PC-9 (cell line): ENCODE measurements at regions not wholly inside any gene's neighbourhood (a gene's known extent, or its start where the extent isn't known, plus 50 kb on each side); places are given as distances from the start of the nearest gene placed in this dataset.

Source experiments
- EZH2 ChIP-seq: fragments of 200-600 bp; sonication (generic); IDR thresholded peaks from 2 replicates; pipeline ENCODE4 v1.8.0; 2017; ENCODE audit warnings: antibody characterized with exemption, low read depth
- TF ChIP-seq, protein P1 (sequence below): fragments of 200-600 bp; sonication (generic); conservative IDR thresholded peaks from 2 replicates; pipeline ENCODE4 v1.6.1; 2017; ENCODE audit warnings: mixed run types, antibody characterized with exemption, mild to moderate bottlenecking, moderate library complexity

DNA sequence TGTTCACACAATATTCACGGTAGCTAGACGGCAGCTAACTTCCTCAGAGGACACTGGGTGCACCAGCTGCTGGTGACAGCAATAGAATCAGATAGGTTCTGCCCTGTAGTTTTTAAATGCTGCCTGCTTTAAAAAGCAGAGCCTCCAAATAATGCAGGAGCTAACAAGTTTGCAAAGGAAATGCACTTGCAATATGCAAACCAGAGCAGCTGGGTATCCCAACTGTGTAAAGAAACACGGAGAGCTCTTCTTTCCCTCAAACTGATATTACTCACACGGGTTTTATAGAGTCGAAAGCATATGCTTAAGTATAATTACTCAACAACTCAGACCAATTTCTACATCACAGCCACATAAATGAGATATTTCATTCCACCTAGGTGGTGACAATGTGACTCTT lies 432.7 kb downstream of the TFAP2A start:
- TF ChIP-seq, protein P1, sequence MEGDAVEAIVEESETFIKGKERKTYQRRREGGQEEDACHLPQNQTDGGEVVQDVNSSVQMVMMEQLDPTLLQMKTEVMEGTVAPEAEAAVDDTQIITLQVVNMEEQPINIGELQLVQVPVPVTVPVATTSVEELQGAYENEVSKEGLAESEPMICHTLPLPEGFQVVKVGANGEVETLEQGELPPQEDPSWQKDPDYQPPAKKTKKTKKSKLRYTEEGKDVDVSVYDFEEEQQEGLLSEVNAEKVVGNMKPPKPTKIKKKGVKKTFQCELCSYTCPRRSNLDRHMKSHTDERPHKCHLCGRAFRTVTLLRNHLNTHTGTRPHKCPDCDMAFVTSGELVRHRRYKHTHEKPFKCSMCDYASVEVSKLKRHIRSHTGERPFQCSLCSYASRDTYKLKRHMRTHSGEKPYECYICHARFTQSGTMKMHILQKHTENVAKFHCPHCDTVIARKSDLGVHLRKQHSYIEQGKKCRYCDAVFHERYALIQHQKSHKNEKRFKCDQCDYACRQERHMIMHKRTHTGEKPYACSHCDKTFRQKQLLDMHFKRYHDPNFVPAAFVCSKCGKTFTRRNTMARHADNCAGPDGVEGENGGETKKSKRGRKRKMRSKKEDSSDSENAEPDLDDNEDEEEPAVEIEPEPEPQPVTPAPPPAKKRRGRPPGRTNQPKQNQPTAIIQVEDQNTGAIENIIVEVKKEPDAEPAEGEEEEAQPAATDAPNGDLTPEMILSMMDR, result no peak
- TF ChIP-seq EZH2, result no peak
